GM12878 (cell line): ENCODE measurements at regions not wholly inside any gene's neighbourhood (a gene's known extent, or its start where the extent isn't known, plus 50 kb on each side); places are given as distances from the start of the nearest gene placed in this dataset.

Experiments used
- ATAC-seq: fragments of 200-7000 bp; cut with Tn5 transposase; 3 replicates; pipeline ENCODE4 v1.9.1; 2020; ENCODE audit warnings: mild to moderate bottlenecking, moderate library complexity
- BruUV-seq: library from RNA; stranded (reverse); fragments of 400-500 nt; replicated peaks from 2 replicates; lab custom pipeline; 2021; lab: Mats Ljungman, UMichigan
- CTCF ChIA-PET: fragments of 300-600 bp; sonication (Branson Sonifier 250); formaldehyde crosslinking; extraction: SDS; loops from one replicate; lab custom pipeline; 2021; ENCODE audit warnings: inconsistent platforms; lab: Yijun Ruan, JAX
- POLR2A ChIA-PET: fragments of 350-600 bp; formaldehyde crosslinking; extraction: SDS; loops from one replicate; lab custom pipeline; 2021; ENCODE audit warnings: inconsistent platforms; lab: Charles Lee
- RAD21 ChIA-PET: fragments of 300-600 bp; sonication (Branson Sonifier 250); formaldehyde crosslinking; loops from one replicate; lab custom pipeline; 2023; ENCODE audit warnings: antibody characterized with exemption; ENCODE audit not compliant: unreplicated experiment; lab: Charles Lee
- SMC1A ChIA-PET: fragments of 300-600 bp; sonication (Branson Sonifier 250); formaldehyde crosslinking; loops from one replicate; lab custom pipeline; 2023; ENCODE audit not compliant: unreplicated experiment, uncharacterized antibody; lab: Charles Lee
- DNase-seq: peaks from one replicate; pipeline ENCODE4 v3.0.0-alpha.2; 2011; ENCODE audit warnings: low read depth, low spot score
- FAIRE-seq: peaks from 3 replicates; lab custom pipeline; 2011; peaks lifted over from hg19 to GRCh38; lab: Jason Lieb, UNC
- H2AFZ ChIP-seq: 2 replicates; pipeline ENCODE4 v1.6.0; 2011; ENCODE audit warnings: low read depth, low read length, control low read depth; ENCODE audit not compliant: control insufficient read depth
- H3K27ac ChIP-seq: 2 replicates; pipeline ENCODE4 v1.5.1; 2011; ENCODE audit warnings: control low read depth; ENCODE audit not compliant: control insufficient read depth, insufficient read depth
- H3K27me3 ChIP-seq, 2 experiments: replicated peaks in 1 of 2; 2 replicates each; pipeline versions ENCODE4 v1.6.0 to v1.6.1; 2011; ENCODE audit warnings: low read length in 1 of 2; ENCODE audit not compliant: control insufficient read depth in 2 of 2, insufficient read depth in 2 of 2
- H3K36me3 ChIP-seq, 2 experiments: 2 replicates each; pipeline ENCODE4 v1.5.1; 2011; ENCODE audit warnings: low read length in 1 of 2; ENCODE audit not compliant: control insufficient read depth in 2 of 2, insufficient read depth in 2 of 2
- H3K4me1 ChIP-seq: 2 replicates; pipeline ENCODE4 v1.6.1; 2011; ENCODE audit warnings: mild to moderate bottlenecking, low read length, moderate library complexity, mixed read lengths; ENCODE audit not compliant: control insufficient read depth, insufficient read depth
- H3K4me2 ChIP-seq: 2 replicates; pipeline ENCODE4 v1.6.0; 2011; ENCODE audit warnings: control low read depth; ENCODE audit not compliant: control insufficient read depth, insufficient read depth
- H3K4me3 ChIP-seq: fragments of 200-600 bp; sonication (generic); 2 replicates; pipeline ENCODE4 v1.5.1; 2016
- H3K79me2 ChIP-seq: 2 replicates; pipeline ENCODE4 v1.6.0; 2011; ENCODE audit warnings: low read length; ENCODE audit not compliant: control insufficient read depth, insufficient read depth
- H3K9ac ChIP-seq: 2 replicates; pipeline ENCODE4 v1.8.0; 2011; ENCODE audit warnings: low read length, control low read depth, mixed read lengths; ENCODE audit not compliant: control insufficient read depth, insufficient read depth
- H3K9me3 ChIP-seq: replicated peaks from 3 replicates; pipeline ENCODE4 v1.5.1; 2011; ENCODE audit warnings: mild to moderate bottlenecking, low read length; ENCODE audit not compliant: control insufficient read depth, insufficient read depth
- H4K20me1 ChIP-seq: 2 replicates; pipeline ENCODE4 v1.6.0; 2011; ENCODE audit not compliant: control insufficient read depth, insufficient read depth
- BACH1 ChIP-seq: fragments of 450-650 bp; IDR thresholded peaks from 2 replicates; pipeline ENCODE4 v1.6.1; 2017; ENCODE audit warnings: mild to moderate bottlenecking, borderline replicate concordance
- CHD4 ChIP-seq: fragments of 200-600 bp; sonication (generic); IDR thresholded peaks from 2 replicates; pipeline ENCODE4 v1.6.1; 2016; ENCODE audit warnings: mild to moderate bottlenecking
- ETV6 ChIP-seq, 2 experiments: fragments of 450-650 bp in 1 of 2; IDR thresholded peaks in 1 of 2; conservative IDR thresholded peaks in 1 of 2; 2 replicates each; pipeline ENCODE4 v1.6.1; 2014; ENCODE audit warnings: antibody characterized with exemption in 1 of 2, borderline replicate concordance in 1 of 2, low read depth in 1 of 2, mild to moderate bottlenecking in 1 of 2, moderate library complexity in 1 of 2
- IRF5 ChIP-seq: fragments of 450-650 bp; IDR thresholded peaks from 2 replicates; pipeline ENCODE4 v1.6.1; 2017; ENCODE audit warnings: borderline replicate concordance
- MAX ChIP-seq: IDR thresholded peaks from 2 replicates; pipeline ENCODE4 v1.6.1; 2012; ENCODE audit warnings: low read depth, low read length, improper control_type of control experiment
- RAD21 ChIP-seq: IDR thresholded peaks from 2 replicates; pipeline ENCODE4 v1.6.1; 2011; ENCODE audit warnings: mild to moderate bottlenecking, low read depth, low read length, moderate library complexity; ENCODE audit not compliant: insufficient read depth
- RFX5 ChIP-seq: IDR thresholded peaks from 2 replicates; pipeline ENCODE4 v1.6.1; 2011; ENCODE audit warnings: low read depth, low read length, improper control_type of control experiment
- SRF ChIP-seq, 2 experiments: IDR thresholded peaks; 2 replicates each; pipeline ENCODE4 v1.6.1; 2011; ENCODE audit warnings: low read depth in 2 of 2, low read length in 2 of 2, mild to moderate bottlenecking in 1 of 2, moderate library complexity in 1 of 2
- ZBTB33 ChIP-seq: fragments of 450-650 bp; IDR thresholded peaks from 2 replicates; pipeline ENCODE4 v1.6.1; 2017; ENCODE audit warnings: mild to moderate bottlenecking
- ZNF207 ChIP-seq: fragments of 450-650 bp; IDR thresholded peaks from 2 replicates; pipeline ENCODE4 v1.6.1; 2014; ENCODE audit warnings: antibody characterized with exemption, mild to moderate bottlenecking, borderline replicate concordance
- ZNF274 ChIP-seq: IDR thresholded peaks from one replicate; pipeline ENCODE4 v1.8.0; 2011; ENCODE audit not compliant: insufficient read length, insufficient read depth
- WGBS: methylation state at CpG from one replicate; pipeline ENCODE4 v1.1.6; 2016; ENCODE audit warnings: low lambda C conversion rate; ENCODE audit not compliant: insufficient replicate concordance, insufficient coverage; ENCODE audit errors: missing lambda C conversion rate; 5-methylcytosine and 5-hydroxymethylcytosine counted together
- in situ Hi-C: fragments of 300-500 bp; cut with MboI; formaldehyde crosslinking; loops from 9 replicates; pipeline ENCODE4 v1.14.3; 2018; ENCODE audit warnings: mixed read lengths
- intact Hi-C: fragments of 100-400 bp; cut with micrococcal nuclease; formaldehyde crosslinking; loops from one replicate; pipeline ENCODE4 v1.14.2; 2022; ENCODE audit not compliant: unreplicated experiment

GRCh38 chr12:132395192-132395907 is 66.0 kb upstream of the GALNT9 start:
- ChIA-PET SMC1A (no interaction called here), CTCF (no interaction called here), RAD21 (no interaction called here), POLR2A (no interaction called here)
- no peaks in the 10 kb centered on the region for H3K4me1 ChIP-seq
- H3K79me2 ChIP-seq, result no peaks in the 10 kb centered on the region
- in situ Hi-C loops, result no loop called here
- H3K27ac ChIP-seq, result no peak overlapping the region
- no peak overlapping the region for H3K4me2 ChIP-seq
- WGBS, result 46% methylated on average over 28 of the region's 28 CpGs
- BruUV-seq, result no TSS peak
- no peak for ATAC-seq
- no peak overlapping the region for H3K9ac ChIP-seq
- no peaks in the 10 kb centered on the region for H3K9me3 ChIP-seq
- intact Hi-C loops, result no loop called here
- no peak for TF ChIP-seq RFX5
- TF ChIP-seq CHD4, result no peak
- no peak for TF ChIP-seq ZNF274
- TF ChIP-seq SRF (IDR thresholded peaks at IDR 0.05; ENCODE audit: low read depth in 2 of 2, low read length in 2 of 2), result no peak
- no peak for TF ChIP-seq MAX
- TF ChIP-seq RAD21, result no peak
- TF ChIP-seq ZBTB33, result no peak
- TF ChIP-seq ETV6 (conservative IDR thresholded peaks at IDR 0.05 in 1 of 2, IDR thresholded peaks at IDR 0.05 in 1 of 2; ENCODE audit: borderline replicate concordance in 1 of 2, low read depth in 1 of 2), result no peak
- no peak for TF ChIP-seq BACH1
- TF ChIP-seq IRF5, result no peak
- TF ChIP-seq ZNF207, result no peak
- no peaks in the 10 kb centered on the region for H4K20me1 ChIP-seq
- H3K27me3 ChIP-seq, result no peaks in the 10 kb centered on the region
- no peaks in the 10 kb centered on the region for H3K36me3 ChIP-seq
- FAIRE-seq, result no peak
- DNase-seq, result no peak
- no peak overlapping the region for H3K4me3 ChIP-seq
- no peak overlapping the region for H2AFZ ChIP-seq
